ENCODE measurements at regions not wholly inside any gene's neighbourhood (a gene's known extent, or its start where the extent isn't known, plus 50 kb on each side); places are given as distances from the start of the nearest gene placed in this dataset.

- TF ChIP-seq CTCF (IDR thresholded peaks at IDR 0.05) (no peak), MXI1 (IDR thresholded peaks at IDR 0.05; ENCODE audit: low read depth, low read length) (no peak), EP300 (IDR thresholded peaks at IDR 0.05; ENCODE audit: borderline replicate concordance in 1 of 2, low read depth in 1 of 2, low read length in 1 of 2) (no peak), MAX (IDR thresholded peaks at IDR 0.05; ENCODE audit: low read depth) (no peak), EZH2phosphoT487 (IDR thresholded peaks at IDR 0.05; ENCODE audit: borderline replicate concordance, low read depth) (no peak)
These were observed 392.6 kb upstream of the NAALADL2 start for GRCh38 chr3:174466471-174467054.
